AG04450 (cell line): ENCODE measurements at regions not wholly inside any gene's neighbourhood (a gene's known extent, or its start where the extent isn't known, plus 50 kb on each side); places are given as distances from the start of the nearest gene placed in this dataset.

Source experiments
- CTCF ChIA-PET: fragments of 300-600, 350-600 bp; formaldehyde crosslinking; extraction: SDS; loops from one replicate; lab custom pipeline; 2022; ENCODE audit warnings: antibody characterized with exemption, inconsistent platforms; lab: Charles Lee
- POLR2A ChIA-PET: fragments of 350-600 bp; formaldehyde crosslinking; extraction: SDS; loops from one replicate; lab custom pipeline; 2021; ENCODE audit warnings: antibody characterized with exemption, inconsistent platforms; lab: Yijun Ruan, JAX
- DNase-seq: peaks from one replicate; pipeline ENCODE4 v3.0.0-alpha.2; 2011; ENCODE audit warnings: low read depth, low spot score
- H3K27ac ChIP-seq: one replicate; pipeline ENCODE4 v1.5.1; 2012; ENCODE audit warnings: low read depth, low read length, control low read depth
- H3K27me3 ChIP-seq: one replicate; pipeline ENCODE4 v1.6.0; 2012; ENCODE audit warnings: low read length; ENCODE audit not compliant: control insufficient read depth, insufficient read depth
- H3K4me3 ChIP-seq: 2 replicates; pipeline ENCODE4 v1.5.1; 2011; ENCODE audit warnings: mild to moderate bottlenecking, low read depth, low read length, control low read depth
- H3K9me3 ChIP-seq: 2 replicates; pipeline ENCODE4 v1.5.1; 2012; ENCODE audit warnings: low read length; ENCODE audit not compliant: control insufficient read depth, insufficient read depth
- TF ChIP-seq, protein P1 (sequence below): IDR thresholded peaks from 2 replicates; pipeline ENCODE4 v1.5.1; 2011; ENCODE audit warnings: low read depth, low read length, control low read depth, inconsistent platforms

DNA sequence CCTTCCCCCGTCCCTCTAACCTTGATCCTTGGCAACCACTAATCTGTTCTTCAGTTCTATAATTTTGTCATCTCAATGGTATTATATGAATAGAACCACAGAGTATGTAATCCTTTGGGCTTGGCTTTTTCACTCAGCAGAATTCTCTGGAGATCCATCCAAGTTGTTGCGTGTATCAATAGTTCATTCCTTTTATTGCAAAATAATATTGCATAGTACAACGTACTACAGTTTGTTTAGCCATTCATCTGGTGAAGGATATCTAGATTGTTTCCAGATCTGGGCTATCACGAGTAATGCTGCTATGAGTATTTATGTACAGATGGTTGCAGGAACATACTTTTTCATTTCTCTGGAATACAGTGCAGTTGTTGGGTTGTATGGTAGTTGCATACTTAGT is 76.2 kb downstream of the PLXNA1 start:
- ChIA-PET CTCF (no interaction called here), POLR2A (no interaction called here)
- no peak for DNase-seq
- Histone ChIP-seq H3K9me3 (peaks cover 13% of the 10 kb centered on the region), H3K4me3 (no peak overlapping the region), H3K27me3 (peaks cover 14% of the 10 kb centered on the region), H3K27ac (no peak overlapping the region)
- TF ChIP-seq, protein P1, sequence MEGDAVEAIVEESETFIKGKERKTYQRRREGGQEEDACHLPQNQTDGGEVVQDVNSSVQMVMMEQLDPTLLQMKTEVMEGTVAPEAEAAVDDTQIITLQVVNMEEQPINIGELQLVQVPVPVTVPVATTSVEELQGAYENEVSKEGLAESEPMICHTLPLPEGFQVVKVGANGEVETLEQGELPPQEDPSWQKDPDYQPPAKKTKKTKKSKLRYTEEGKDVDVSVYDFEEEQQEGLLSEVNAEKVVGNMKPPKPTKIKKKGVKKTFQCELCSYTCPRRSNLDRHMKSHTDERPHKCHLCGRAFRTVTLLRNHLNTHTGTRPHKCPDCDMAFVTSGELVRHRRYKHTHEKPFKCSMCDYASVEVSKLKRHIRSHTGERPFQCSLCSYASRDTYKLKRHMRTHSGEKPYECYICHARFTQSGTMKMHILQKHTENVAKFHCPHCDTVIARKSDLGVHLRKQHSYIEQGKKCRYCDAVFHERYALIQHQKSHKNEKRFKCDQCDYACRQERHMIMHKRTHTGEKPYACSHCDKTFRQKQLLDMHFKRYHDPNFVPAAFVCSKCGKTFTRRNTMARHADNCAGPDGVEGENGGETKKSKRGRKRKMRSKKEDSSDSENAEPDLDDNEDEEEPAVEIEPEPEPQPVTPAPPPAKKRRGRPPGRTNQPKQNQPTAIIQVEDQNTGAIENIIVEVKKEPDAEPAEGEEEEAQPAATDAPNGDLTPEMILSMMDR = no peak

DNA sequence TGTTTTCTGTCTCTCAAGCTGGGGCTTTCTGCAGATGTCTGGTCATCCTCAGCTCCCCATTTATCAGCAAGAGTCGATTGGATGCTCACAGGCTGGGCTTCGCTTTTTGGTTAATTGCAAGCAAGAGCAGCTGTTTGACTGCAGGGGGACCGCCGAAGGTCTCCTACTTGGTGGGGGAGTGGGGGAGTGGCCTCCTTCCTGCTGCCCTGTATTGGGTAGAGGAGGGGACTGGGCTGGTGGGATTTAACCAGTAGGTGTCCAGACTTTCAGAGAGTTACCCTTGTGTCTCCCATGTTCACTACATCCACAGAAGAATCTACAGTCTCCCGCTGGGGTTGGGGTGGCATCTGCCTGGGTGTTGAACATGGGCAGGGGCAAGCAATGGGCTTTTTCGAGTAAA is 78.7 kb downstream of the PLXNA1 start:
- ChIA-PET POLR2A (no interaction called here), CTCF (interaction anchor here (0.7 kb wide), 1 partner anchor 205 kb away, joined by 3 read pairs; no protein-coding TSS in a partner anchor)
- DNase-seq = no peak
- Histone ChIP-seq H3K4me3 (no peak overlapping the region), H3K27ac (no peak overlapping the region), H3K9me3 (peaks cover 7% of the 10 kb centered on the region), H3K27me3 (peaks cover 14% of the 10 kb centered on the region)
- TF ChIP-seq, protein P1 = no peak

- TF ChIP-seq, protein P1 = no peak
- ChIA-PET CTCF (no interaction called here), POLR2A (no interaction called here)
- H3K4me3 ChIP-seq = no peak overlapping the region
- H3K27me3 ChIP-seq = peaks cover 11% of the 10 kb centered on the region
- no peak overlapping the region for H3K27ac ChIP-seq
- no peak for DNase-seq
- peaks cover 4% of the 10 kb centered on the region; the same call in 1 of the 2 replicates for H3K9me3 ChIP-seq
These were observed 80.0 kb downstream of the PLXNA1 start for GRCh38 chr3:127062926-127063325.

DNA sequence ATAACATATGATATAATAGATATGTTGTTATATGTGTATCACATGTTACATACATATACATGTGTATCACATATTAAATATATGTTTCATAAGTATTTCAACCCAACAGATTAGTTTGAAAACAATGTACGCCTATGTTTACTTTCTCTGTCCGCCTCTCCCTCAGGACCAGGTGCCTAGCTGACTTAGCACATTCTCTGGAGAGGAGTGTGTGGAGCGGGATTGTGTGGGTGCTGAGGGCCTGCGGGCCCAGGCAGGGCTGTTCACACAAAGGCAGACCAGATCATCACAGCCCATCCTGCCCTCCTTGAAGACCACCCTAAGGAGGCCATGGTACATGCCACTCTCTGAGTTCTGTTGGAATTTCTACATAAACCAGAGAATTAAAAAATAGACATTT is 81.0 kb downstream of the PLXNA1 start:
- no peak for DNase-seq
- no peak overlapping the region for H3K27ac ChIP-seq
- no peak overlapping the region for H3K4me3 ChIP-seq
- ChIA-PET CTCF (no interaction called here), POLR2A (no interaction called here)
- TF ChIP-seq, protein P1 = no peak
- peaks cover 17% of the 10 kb centered on the region for H3K27me3 ChIP-seq
- H3K9me3 ChIP-seq = no peaks in the 10 kb centered on the region

DNA sequence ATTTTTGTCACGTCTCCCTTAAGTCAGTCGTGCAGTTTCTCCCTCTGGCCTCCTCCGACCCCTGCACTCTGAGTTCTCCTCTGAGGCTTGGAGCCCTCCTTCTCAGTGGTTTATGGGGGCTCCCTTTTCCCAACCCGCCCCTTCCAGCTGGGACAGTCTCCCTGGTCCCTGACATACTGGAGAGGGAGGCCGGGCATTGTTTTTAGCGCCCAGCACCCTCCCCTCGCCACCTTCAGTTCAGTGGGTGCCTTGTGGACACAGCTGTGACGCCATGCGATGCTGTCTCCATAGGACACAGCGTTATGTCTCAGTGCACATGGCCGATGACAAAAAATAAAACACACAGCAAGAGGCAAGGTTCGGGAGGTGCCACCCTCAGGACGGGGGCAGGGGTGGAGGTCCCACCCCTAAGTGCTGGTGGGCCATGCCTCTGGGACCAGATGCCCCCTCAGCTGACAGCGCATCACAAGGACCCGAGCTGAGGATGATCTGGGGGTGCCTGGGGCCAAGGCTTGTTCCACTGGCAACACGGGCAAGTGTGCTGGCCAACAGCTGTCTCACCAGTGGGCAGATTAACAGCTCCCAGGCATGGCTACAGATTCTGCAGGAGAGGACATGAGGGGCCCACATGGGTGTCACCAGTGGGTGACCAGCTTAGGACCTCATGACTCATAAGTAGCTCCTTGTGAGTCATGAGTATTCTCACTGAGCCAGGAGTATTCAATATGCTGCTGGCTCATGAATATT is 81.6 kb downstream of the PLXNA1 start:
- ChIA-PET POLR2A (no interaction called here), CTCF (interaction anchor here (1.0 kb wide), 1 partner anchor 82 kb away, joined by 3 read pairs; the partner anchor contains the start of gene PLXNA1)
- TF ChIP-seq, protein P1 = no peak
- Histone ChIP-seq H3K9me3 (no peaks in the 10 kb centered on the region), H3K4me3 (no peak overlapping the region), H3K27ac (no peak overlapping the region), H3K27me3 (peaks cover 18% of the 10 kb centered on the region)
- DNase-seq = no peak
